NCI-H345 (cell line): ENCODE measurements at regions not wholly inside any gene's neighbourhood (a gene's known extent, or its start where the extent isn't known, plus 50 kb on each side); places are given as distances from the start of the nearest gene placed in this dataset.
"Not testable (repeated sequence)": the region's sequence is repeated elsewhere in the genome, so short reads cannot be mapped to it uniquely, and the experiment has no call there.

ENCODE experiments used
- DNase-seq: peaks from one replicate; lab custom pipeline; 2025; lab: John Stamatoyannopoulos, UW

GRCh38 chr14:98913967-98914650 lies 357.9 kb downstream of the BCL11B start:
- DNase-seq, result no peak

- DNase-seq, result no peak
Observed at GRCh38 chr14:98914942-98915341, 357.1 kb downstream of the BCL11B start.

GRCh38 chr14:98915625-98916024 lies 356.4 kb downstream of the BCL11B start:
- no peak for DNase-seq

DNA sequence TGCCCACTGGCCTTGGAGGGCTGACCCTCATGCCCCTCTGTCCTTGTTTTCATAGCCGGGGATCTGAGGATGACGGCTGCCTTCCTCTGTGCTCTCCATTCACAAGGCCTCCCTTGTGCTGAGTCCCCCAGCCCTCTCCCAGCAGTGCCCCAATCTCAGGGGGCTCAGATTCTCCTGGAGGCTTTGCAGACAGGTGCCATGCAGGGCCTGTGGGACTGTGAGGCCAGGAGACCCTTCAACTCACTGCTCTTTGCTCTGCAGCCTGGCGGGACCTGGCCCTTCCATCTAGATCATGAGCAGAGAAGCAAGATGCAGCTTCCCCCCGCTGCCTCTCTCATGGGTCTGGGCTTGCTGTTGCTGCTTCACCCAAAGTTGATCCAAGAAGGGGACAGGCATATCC lies 356.0 kb downstream of the BCL11B start:
- no peak for DNase-seq

DNA sequence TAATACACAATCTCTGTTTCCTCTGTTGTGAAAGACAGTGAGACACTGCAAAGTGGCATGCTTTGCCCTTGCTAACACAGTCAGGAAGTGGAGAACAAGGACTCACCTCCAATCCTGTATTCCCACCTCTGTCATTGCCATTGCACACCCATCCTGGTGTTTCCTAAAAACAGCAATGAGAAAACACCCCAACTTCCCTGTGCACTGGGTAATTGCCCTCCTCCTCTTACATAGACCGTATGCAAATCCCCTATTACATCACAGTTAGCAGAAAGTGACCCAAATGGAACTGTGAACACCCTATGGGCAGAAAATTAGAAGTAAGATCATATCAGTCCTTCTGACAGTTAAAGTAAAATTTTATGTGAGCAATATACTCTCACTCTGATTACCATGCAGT lies 355.5 kb downstream of the BCL11B start:
- no peak for DNase-seq

- no peak for DNase-seq
Observed at GRCh38 chr14:98919434-98919833, 352.6 kb downstream of the BCL11B start.

DNA sequence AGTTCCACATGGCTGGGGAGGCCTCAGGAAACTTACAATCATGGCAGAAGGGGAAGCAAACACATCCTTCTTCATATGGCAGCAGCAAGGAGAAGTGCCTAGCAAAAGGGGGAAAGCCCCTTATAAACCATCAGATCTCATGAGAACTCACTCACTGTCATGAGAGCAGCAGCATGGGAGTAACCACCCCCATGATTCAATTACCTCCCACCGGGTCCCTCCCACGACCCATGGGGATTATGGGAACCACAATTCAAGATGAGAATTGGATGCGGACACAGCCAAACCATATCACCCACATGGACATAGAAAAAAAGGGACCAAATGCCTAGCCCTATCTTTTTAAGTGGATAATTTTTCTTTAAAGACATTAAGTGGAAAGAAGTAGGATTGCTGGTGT lies 350.7 kb downstream of the BCL11B start:
- not testable (repeated sequence) for DNase-seq

DNA sequence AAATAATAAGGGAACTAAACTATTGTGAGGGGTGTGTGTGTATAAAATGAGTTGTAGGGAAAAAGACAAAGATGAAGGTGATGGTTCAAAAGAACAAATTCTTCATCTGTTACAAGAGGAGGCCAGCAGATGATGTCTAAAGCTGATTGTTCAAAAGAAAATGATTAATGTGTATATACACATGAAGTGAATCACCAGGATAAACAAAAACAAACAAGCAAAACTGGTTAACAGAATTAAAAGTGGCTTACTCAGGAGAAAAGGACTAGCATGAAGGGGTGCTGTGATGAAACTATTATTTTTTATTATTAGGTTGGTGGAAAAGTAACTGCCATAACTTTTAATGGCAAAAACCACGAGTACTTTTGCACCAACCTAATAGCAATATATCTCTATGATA lies 348.4 kb downstream of the BCL11B start:
- DNase-seq, result no peak

DNA sequence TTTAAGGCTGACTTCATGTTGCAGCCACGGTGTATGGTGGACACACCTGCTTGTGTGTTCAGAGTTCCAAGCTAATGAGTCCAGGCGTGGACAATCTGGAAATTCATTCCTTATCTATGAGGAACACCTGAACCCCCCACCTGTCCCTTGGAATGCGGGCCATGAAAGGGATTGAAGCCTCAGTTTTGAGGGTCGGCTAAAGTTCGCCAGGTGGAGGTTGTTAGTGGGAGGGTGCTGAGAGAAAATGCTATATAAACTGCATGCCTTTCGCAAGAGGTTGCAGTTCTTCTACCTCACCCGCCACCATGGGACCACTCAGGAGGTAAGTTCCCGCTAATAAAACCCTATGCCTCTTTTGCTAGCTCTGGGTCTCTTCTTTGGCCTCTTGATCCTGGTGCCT lies 348.0 kb downstream of the BCL11B start:
- DNase-seq, result no peak

DNA sequence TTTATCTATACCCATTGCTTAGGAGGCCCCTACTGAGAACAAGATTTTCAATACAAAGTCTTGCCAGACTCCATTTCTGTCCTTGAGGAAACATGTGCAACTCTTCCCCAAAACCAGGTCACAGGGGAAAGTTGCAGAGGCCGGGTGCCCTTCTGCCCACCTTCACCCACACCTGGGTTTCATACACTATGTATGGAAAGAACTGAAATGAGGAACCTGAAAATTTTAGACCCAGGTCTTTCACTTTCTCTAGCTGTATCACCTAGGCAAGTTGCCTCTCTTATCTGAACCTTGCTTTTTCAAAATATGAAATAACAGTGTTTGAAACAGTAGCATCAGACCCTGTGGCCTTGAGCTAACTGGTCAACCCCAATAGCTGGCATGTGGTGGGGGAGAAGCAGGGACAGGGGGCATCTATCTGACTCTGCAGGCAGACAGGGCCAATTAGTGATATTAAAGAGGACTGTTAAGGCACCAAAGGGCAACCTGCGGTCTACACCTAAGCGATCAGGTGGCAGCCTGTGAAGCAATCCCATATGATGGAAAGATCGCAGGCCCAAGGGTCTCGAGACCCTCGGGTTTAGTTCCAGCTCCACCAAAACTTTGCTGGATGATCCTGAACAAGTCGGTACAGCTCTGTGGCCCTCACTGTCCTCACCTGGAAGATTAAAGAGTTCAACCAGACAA lies 346.5 kb downstream of the BCL11B start:
- no peak for DNase-seq

GRCh38 chr14:98926146-98926545 lies 345.9 kb downstream of the BCL11B start:
- no peak for DNase-seq

GRCh38 chr14:98926801-98927200 lies 345.2 kb downstream of the BCL11B start:
- no peak for DNase-seq

DNA sequence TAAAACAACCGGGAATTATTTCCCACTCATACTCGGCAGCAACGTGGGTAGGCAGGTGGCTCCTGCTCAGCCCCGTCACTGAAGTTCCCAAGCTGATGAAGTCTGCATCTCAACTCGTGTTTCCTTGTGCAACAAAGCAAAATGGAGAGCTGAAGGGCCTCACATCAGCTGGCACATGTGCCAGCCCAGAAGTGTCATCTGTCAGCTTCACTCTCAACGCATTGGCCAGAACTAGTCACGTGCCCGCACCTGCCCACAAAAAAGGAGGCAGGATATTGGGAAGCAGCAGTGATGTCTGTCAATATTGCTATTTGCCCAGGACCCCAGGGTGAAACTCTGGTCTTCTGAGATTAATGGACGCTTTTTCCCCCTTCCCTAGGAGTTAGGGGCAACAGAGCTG lies 344.0 kb downstream of the BCL11B start:
- no peak for DNase-seq

- DNase-seq, result no peak
Observed at GRCh38 chr14:98928418-98928817, 343.6 kb downstream of the BCL11B start.

DNA sequence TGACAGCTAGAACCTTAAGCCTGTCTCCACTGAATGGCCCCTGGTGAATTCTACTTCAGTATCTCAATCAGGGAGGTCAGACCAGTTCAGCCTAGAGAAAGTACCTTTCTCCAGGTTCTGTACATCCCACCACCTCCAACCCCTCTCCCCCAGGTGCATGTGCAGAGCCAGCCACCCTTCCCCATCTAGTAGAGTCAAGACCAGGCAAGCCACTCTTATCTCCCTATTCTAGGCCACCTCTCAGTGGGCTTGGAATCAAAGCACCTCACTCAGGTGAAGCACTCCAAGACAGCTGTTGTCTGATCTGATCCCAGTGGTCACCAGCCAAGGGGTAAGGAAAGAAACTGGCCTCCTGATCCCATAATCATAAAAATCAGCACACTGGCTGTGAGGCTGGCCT lies 340.9 kb downstream of the BCL11B start:
- no peak for DNase-seq

DNA sequence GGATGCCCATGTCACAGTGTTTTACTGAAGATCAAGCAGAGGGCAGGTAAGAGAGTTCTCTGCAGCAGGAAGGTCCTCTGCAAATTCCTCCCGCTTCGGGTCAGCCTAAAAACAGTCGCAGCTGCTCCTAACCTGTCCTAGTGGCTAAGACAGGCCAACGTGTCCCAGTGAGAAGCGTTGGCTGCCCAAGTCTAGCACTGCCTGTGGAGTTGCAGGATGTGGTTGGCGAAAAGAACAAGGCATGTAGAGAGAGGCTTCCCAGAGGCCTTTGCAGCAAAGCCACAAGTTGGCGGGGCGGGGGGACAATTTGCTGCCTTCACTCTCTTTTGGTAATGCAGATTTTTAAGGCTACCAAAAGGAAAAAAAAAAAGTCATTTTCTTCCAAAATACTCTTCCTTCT lies 340.1 kb downstream of the BCL11B start:
- DNase-seq, result no peak

DNA sequence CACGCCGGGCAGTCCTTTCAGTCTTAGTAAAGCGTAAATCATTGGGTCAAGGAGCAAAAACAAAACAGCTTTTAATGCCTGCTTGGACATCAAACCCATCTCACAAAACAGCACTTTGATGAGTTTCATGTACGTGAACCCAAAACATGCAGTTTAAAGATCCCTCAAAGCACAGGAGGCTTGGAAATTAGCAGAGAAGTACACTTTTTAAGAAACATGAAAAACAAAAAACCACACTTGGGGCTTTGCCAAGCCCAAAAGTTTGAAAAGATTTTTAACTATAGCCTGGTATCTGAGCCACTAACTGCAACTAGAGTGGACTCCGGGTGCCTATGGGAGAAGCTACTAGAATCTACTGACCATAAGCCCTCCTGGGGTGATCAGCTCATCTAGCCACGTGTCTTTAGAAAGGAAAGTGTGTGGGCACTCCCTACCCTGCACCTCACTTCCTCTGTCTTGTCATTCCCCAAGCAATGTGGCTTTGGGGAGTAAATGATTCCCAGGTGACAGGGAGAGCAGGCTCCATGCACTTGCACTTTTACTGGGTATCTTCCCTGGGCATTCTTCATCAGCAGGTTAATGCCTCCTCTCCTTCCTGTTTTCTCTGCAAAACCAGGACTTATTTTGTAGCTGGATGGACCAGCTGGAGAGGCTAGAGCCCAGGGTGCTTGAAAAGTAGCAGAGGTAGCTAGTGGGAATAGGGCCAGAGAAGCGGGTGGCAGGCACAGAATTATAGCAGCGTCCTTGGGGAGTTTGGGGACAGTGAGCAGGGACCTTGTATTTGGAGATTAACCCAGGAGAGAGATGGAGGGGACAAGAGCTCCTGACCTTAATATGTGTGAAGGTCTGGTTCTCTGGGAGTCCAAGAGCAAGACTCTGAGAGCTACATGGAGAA lies 339.3 kb downstream of the BCL11B start:
- no peak for DNase-seq

DNA sequence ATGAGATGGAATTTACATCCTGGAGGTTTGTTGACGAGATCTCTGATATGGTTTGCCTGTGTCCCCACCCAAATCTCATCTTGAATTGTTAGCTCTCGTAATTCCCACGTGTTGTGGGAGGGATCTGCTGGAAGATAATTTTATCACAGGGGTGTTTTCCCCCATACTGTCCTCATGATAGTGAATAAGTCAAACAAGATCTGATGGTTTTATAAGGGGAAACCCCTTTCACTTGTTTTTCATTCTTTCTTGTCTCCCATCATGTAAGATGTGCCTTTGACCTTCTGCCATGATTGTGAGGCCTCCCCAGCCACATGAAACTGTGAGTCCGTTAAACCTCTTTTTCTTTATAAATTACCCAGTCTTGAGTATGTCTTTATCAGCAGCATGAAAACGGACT lies 337.4 kb downstream of the BCL11B start:
- DNase-seq, result not testable (repeated sequence)

- no peak for DNase-seq
Observed at GRCh38 chr14:98935921-98936320, 336.1 kb downstream of the BCL11B start.

DNA sequence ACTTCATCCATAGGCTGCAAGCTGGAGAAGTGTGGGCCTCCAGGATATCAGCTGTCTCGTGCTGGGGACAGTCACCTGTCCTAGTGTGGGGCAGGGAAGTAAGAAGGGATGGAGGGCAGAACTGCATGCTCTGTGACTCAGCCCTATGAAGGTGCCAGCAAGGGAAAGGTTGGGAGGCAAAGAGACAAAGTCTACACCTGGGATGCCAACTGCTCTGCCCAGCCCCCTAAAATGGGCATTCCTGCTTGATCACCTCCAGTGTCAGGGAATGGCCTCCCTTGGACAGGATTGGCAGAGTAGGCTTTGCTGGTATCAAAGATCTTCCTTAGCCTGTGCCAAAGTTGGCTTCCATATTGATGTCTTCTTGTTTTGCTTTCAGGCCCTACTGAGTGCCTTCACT lies 335.0 kb downstream of the BCL11B start:
- DNase-seq, result no peak

DNA sequence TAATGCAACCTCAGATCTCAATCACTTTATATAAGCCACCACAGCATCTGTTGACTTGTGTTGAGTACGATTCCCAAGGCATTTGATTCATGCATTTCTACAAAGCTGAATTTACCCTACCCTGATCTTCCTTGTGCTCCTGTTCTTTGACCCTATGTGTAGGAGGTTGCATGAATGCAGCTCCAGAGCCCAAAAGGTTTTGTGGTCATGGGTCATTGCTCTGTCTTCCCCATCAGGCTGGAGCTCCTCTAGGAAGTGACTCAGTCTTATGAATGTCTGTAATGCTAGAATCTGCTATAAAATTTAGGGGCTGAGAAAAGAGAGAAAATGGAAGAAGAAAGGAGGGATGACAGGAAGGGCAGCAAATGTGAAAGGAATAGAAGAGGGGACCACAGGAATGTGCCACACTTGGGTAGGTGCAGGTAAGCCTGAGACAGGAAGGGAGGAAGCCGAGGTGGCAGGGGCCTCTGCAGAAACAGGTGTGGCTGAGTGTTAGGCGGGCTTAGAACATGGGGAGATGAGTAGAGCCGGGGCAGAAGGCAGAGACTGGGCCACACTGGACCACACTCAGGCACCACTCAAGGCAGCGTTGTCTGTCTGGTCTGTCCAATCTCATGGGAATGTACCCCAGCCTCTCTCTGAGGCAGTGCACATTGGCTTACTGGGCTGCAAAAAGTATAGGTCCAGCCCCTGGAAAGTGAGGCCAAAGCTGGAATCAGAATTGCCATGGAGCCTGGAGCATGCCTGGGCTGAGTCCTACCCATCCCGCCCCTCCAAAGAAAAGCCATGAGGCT lies 334.1 kb downstream of the BCL11B start:
- no peak for DNase-seq
